Prostate gland (tissue), 2 donors: ENCODE measurements at regions not wholly inside any gene's neighbourhood (a gene's known extent, or its start where the extent isn't known, plus 50 kb on each side); places are given as distances from the start of the nearest gene placed in this dataset.

Source experiments
- CTCF ChIP-seq, 4 experiments: fragments of 200-600 bp in 2 of 4; fragments of 450-650 bp in 2 of 4; sonication (generic) in 2 of 4; IDR thresholded peaks; 1 replicate in 3 of 4; 2 replicates in 1 of 4; pipeline ENCODE4 v1.5.1; 2016 to 2019; ENCODE audit warnings: antibody characterized with exemption in 4 of 4, mild to moderate bottlenecking in 2 of 4, moderate library complexity in 2 of 4
- POLR2A ChIP-seq: fragments of 450-650 bp; IDR thresholded peaks from one replicate; pipeline ENCODE4 v1.6.1; 2016; ENCODE audit warnings: antibody characterized with exemption, mild to moderate bottlenecking
- POLR2AphosphoS5 ChIP-seq: sonication (generic); formaldehyde crosslinking; IDR thresholded peaks from one replicate; pipeline ENCODE4 v1.6.1; 2017; ENCODE audit warnings: antibody characterized with exemption

- TF ChIP-seq CTCF (IDR thresholded peaks at IDR 0.05) (no peak), POLR2A (no peak), POLR2AphosphoS5 (no peak)
These were observed 126.0 kb upstream of the BOD1 start for GRCh38 chr5:173742432-173742816.
